GM23338 (cell line): ENCODE measurements at regions not wholly inside any gene's neighbourhood (a gene's known extent, or its start where the extent isn't known, plus 50 kb on each side); places are given as distances from the start of the nearest gene placed in this dataset.

Experiments
- ATAC-seq: fragments of 200-7000 bp; cut with Tn5 transposase; 3 replicates; pipeline ENCODE4 v1.9.1; 2020
- DNase-seq: peaks from one replicate; pipeline ENCODE4 v3.0.0-alpha.2; 2015; ENCODE audit warnings: low spot score
- H2AFZ ChIP-seq: fragments of 200-600 bp; sonication (generic); 2 replicates; pipeline ENCODE4 v1.8.0; 2016; ENCODE audit warnings: antibody characterized with exemption, mild to moderate bottlenecking, moderate library complexity
- H3F3A ChIP-seq: fragments of 200-600 bp; sonication (generic); replicated peaks from 2 replicates; pipeline ENCODE4 v1.8.0; 2017; ENCODE audit warnings: antibody characterized with exemption, mixed run types, low read depth
- H3K27ac ChIP-seq: fragments of 200-600 bp; sonication (generic); 2 replicates; pipeline ENCODE4 v1.6.1; 2016; ENCODE audit warnings: low read depth
- H3K27me3 ChIP-seq: fragments of 200-600 bp; sonication (generic); 2 replicates; pipeline ENCODE4 v1.8.0; 2016; ENCODE audit warnings: mild to moderate bottlenecking, mixed run types, moderate library complexity; ENCODE audit not compliant: insufficient read depth
- H3K36me3 ChIP-seq: fragments of 200-600 bp; sonication (generic); 2 replicates; pipeline ENCODE4 v1.8.0; 2016; ENCODE audit warnings: mild to moderate bottlenecking; ENCODE audit not compliant: insufficient read depth
- H3K4me1 ChIP-seq: fragments of 200-600 bp; sonication (generic); 2 replicates; pipeline ENCODE4 v1.8.0; 2016; ENCODE audit warnings: mild to moderate bottlenecking, moderate library complexity; ENCODE audit not compliant: insufficient read depth
- H3K4me2 ChIP-seq: fragments of 200-600 bp; sonication (generic); 2 replicates; pipeline ENCODE4 v1.7.1; 2017; ENCODE audit warnings: mixed run types
- H3K4me3 ChIP-seq: fragments of 200-600 bp; sonication (generic); 2 replicates; pipeline ENCODE4 v1.6.1; 2016; ENCODE audit warnings: mixed run types
- H3K79me2 ChIP-seq: fragments of 200-600 bp; sonication (generic); replicated peaks from 2 replicates; pipeline ENCODE4 v1.8.0; 2017; ENCODE audit warnings: mild to moderate bottlenecking; ENCODE audit not compliant: insufficient read depth
- H3K9me2 ChIP-seq: fragments of 200-600 bp; sonication (generic); 2 replicates; pipeline ENCODE4 v1.8.0; 2017; ENCODE audit not compliant: insufficient read depth
- H4K20me1 ChIP-seq: fragments of 200-600 bp; sonication (generic); replicated peaks from 2 replicates; pipeline ENCODE4 v1.8.0; 2017; ENCODE audit warnings: mild to moderate bottlenecking; ENCODE audit not compliant: insufficient read depth
- H3K27ac Mint-ChIP-seq: 2 replicates; pipeline ENCODE4 v1.8.0; 2020; ENCODE audit warnings: inconsistent platforms, mild to moderate bottlenecking, moderate library complexity, mixed read lengths
- H3K27me3 Mint-ChIP-seq: 3 replicates; pipeline ENCODE4 v1.8.0; 2022; ENCODE audit warnings: low read depth, mild to moderate bottlenecking, moderate library complexity, mixed read lengths, inconsistent platforms; ENCODE audit not compliant: insufficient read depth, poor library complexity
- H3K36me3 Mint-ChIP-seq: 3 replicates; pipeline ENCODE4 v1.8.0; 2021; ENCODE audit warnings: low read depth, mild to moderate bottlenecking, inconsistent platforms, moderate library complexity, mixed read lengths
- H3K4me1 Mint-ChIP-seq: 3 replicates; pipeline ENCODE4 v1.8.0; 2020; ENCODE audit warnings: mild to moderate bottlenecking, inconsistent platforms, mixed read lengths
- H3K4me3 Mint-ChIP-seq: 3 replicates; pipeline ENCODE4 v1.8.0; 2021; ENCODE audit warnings: moderate library complexity, mild to moderate bottlenecking, inconsistent platforms, mixed read lengths
- H3K9me3 Mint-ChIP-seq: 3 replicates; pipeline ENCODE4 v1.8.0; 2020; ENCODE audit warnings: moderate library complexity, mild to moderate bottlenecking, inconsistent platforms, mixed read lengths
- CREB1 ChIP-seq: fragments of 250-450 bp; sonication (Bioruptor Pico); IDR thresholded peaks from 2 replicates; pipeline ENCODE4 v1.5.0; 2020; ENCODE audit warnings: low read depth, mild to moderate bottlenecking, moderate library complexity
- CTCF ChIP-seq, 2 experiments: fragments of 200-600 bp in 1 of 2; sonication (generic) in 1 of 2; conservative IDR thresholded peaks; 2 replicates each; pipeline versions ENCODE4 v1.5.1 to v1.6.1; 2016 to 2017; ENCODE audit warnings: antibody characterized with exemption in 2 of 2, low read depth in 2 of 2, mild to moderate bottlenecking in 2 of 2, moderate library complexity in 1 of 2
- EZH2 ChIP-seq: fragments of 200-600 bp; sonication (generic); IDR thresholded peaks from one replicate; pipeline ENCODE4 v1.8.0; 2017; ENCODE audit warnings: antibody characterized with exemption, mild to moderate bottlenecking, low read depth; ENCODE audit not compliant: unreplicated experiment
- EZH2phosphoT487 ChIP-seq: fragments of 200-600 bp; sonication (generic); IDR thresholded peaks from one replicate; pipeline ENCODE4 v1.8.1; 2018; ENCODE audit warnings: antibody characterized with exemption; ENCODE audit not compliant: unreplicated experiment
- JUNB ChIP-seq: IDR thresholded peaks from one replicate; pipeline ENCODE4 v1.6.1; 2016; ENCODE audit warnings: antibody characterized with exemption; ENCODE audit not compliant: unreplicated experiment
- NANOG ChIP-seq: IDR thresholded peaks from 2 replicates; pipeline ENCODE4 v1.6.1; 2016; ENCODE audit warnings: antibody characterized with exemption, borderline replicate concordance
- POLR2AphosphoS5 ChIP-seq: IDR thresholded peaks from 2 replicates; pipeline ENCODE4 v1.6.1; 2016; ENCODE audit warnings: antibody characterized with exemption, low read depth
- REST ChIP-seq: IDR thresholded peaks from one replicate; pipeline ENCODE4 v1.6.1; 2018; ENCODE audit warnings: antibody characterized with exemption; ENCODE audit not compliant: unreplicated experiment
- STAT1 ChIP-seq: IDR thresholded peaks from one replicate; pipeline ENCODE4 v1.6.1; 2016; ENCODE audit warnings: antibody characterized with exemption; ENCODE audit not compliant: unreplicated experiment
- ZNF114 ChIP-seq: fragments of 250-450 bp; sonication (Bioruptor Pico); IDR thresholded peaks from 2 replicates; pipeline ENCODE4 v1.5.0; 2020; ENCODE audit warnings: mild to moderate bottlenecking, moderate library complexity
- ZNF331 ChIP-seq: fragments of 250-450 bp; sonication (Bioruptor Pico); IDR thresholded peaks from 2 replicates; pipeline ENCODE4 v1.5.0; 2020; ENCODE audit warnings: low read depth, mild to moderate bottlenecking, moderate library complexity
- TF ChIP-seq, protein P1 (sequence below): IDR thresholded peaks from 2 replicates; pipeline ENCODE4 v1.6.1; 2016; ENCODE audit warnings: antibody characterized with exemption

GRCh38 chr6:3913958-3914337 lies 64.8 kb downstream of the FAM50B start (continued):
- TF ChIP-seq POLR2AphosphoS5 (no peak), EZH2phosphoT487 (no peak), CTCF (conservative IDR thresholded peaks at IDR 0.05; ENCODE audit: low read depth in 2 of 2) (no peak), EZH2 (no peak), ZNF114 (CRISPR knock-in tag) (no peak), REST (no peak), JUNB (no peak), STAT1 (no peak), CREB1 (CRISPR knock-in tag) (no peak)
- TF ChIP-seq, protein P1, sequence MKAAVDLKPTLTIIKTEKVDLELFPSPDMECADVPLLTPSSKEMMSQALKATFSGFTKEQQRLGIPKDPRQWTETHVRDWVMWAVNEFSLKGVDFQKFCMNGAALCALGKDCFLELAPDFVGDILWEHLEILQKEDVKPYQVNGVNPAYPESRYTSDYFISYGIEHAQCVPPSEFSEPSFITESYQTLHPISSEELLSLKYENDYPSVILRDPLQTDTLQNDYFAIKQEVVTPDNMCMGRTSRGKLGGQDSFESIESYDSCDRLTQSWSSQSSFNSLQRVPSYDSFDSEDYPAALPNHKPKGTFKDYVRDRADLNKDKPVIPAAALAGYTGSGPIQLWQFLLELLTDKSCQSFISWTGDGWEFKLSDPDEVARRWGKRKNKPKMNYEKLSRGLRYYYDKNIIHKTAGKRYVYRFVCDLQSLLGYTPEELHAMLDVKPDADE = no peak

DNA sequence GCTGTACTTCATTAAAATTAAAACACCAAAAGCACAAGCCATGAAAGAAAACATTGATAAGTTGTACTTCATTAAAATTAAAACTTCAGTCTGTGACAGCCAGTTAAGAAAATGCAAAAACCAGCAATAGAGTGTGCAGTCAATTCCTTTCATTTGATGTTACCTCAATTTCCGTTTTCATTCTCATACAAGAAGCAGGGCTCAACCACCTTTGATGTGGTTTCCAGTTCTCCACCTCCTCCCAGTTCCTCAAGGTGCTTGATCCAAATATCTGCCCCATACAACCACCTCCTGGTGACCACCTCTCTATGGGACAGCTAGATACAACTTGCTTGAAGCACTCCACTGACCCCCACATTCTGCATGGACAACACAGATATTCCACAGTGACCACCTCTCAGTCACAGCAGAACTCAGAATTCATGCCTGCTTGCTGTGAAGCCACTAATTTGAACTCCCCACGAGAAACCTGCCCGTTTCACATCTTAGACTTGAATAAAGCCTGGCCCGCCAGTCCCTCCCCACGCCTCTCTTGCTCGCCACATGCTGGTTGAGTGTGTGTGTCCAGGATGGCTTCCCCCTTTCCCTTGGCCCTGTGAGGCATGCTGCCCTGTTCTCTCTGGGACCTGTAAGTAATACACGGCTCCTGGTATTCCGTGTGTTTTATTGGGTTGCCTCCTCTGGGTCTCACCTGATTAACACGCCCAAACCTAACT lies 66.1 kb downstream of the FAM50B start:
- Histone ChIP-seq H4K20me1 (no peaks in the 10 kb centered on the region), H3K36me3 (0 out of 2 replicates have a peak, but pooled peaks cover 4% of the 10 kb centered on the region), H3K4me1 (peaks cover 9% of the 10 kb centered on the region; the same call in 1 of the 2 replicates), H3F3A (no peaks in the 10 kb centered on the region), H3K27ac (no peak overlapping the region), H3K79me2 (no peaks in the 10 kb centered on the region), H3K4me3 (no peak overlapping the region), H2AFZ (no peak overlapping the region), H3K9me2 (peaks cover 5% of the 10 kb centered on the region; the same call in 1 of the 2 replicates), H3K27me3 (no peaks in the 10 kb centered on the region), H3K4me2 (no peak overlapping the region)
- Mint-ChIP-seq H3K4me1 (peaks cover 23% of the 10 kb centered on the region), H3K27me3 (peaks cover 7% of the 10 kb centered on the region), H3K4me3 (no peak overlapping the region), H3K9me3 (peaks cover 34% of the 10 kb centered on the region), H3K27ac (no peak overlapping the region), H3K36me3 (peaks cover 16% of the 10 kb centered on the region; the same call in 2 of the 3 replicates)
- DNase-seq = no peak
- ATAC-seq = no peak
- TF ChIP-seq STAT1 = no peak
- no peak for TF ChIP-seq JUNB
- TF ChIP-seq POLR2AphosphoS5 = no peak
- no peak for TF ChIP-seq ZNF331 (CRISPR knock-in tag)
- no peak for TF ChIP-seq NANOG
- no peak for TF ChIP-seq EZH2
- no peak for TF ChIP-seq CTCF (conservative IDR thresholded peaks at IDR 0.05; ENCODE audit: low read depth in 2 of 2)
